ENCODE measurements at regions not wholly inside any gene's neighbourhood (a gene's known extent, or its start where the extent isn't known, plus 50 kb on each side); places are given as distances from the start of the nearest gene placed in this dataset.

- H3K27me3 ChIP-seq (replicated peaks; ENCODE audit: control insufficient read depth, insufficient read depth, low read length): peaks cover 34% of the 10 kb centered on the region
- DNase-seq (ENCODE audit: low read depth): no peak
- H3K4me3 ChIP-seq (ENCODE audit: low read length): peak overlapping the region; percentile 72
- H3K9ac ChIP-seq (ENCODE audit: low read length): no peak overlapping the region
- H3K4me1 ChIP-seq (ENCODE audit: control insufficient read depth, insufficient read depth, low read length): peaks cover 12% of the 10 kb centered on the region
- H3K9me3 ChIP-seq (ENCODE audit: control insufficient read depth, low read length): no peaks in the 10 kb centered on the region
- H3K36me3 ChIP-seq (ENCODE audit: control insufficient read depth, insufficient read depth, low read length, severe bottlenecking): no peaks in the 10 kb centered on the region
Observed at GRCh38 chr16:73233329-73233765, 185.4 kb upstream of the ZFHX3 start.

DNA sequence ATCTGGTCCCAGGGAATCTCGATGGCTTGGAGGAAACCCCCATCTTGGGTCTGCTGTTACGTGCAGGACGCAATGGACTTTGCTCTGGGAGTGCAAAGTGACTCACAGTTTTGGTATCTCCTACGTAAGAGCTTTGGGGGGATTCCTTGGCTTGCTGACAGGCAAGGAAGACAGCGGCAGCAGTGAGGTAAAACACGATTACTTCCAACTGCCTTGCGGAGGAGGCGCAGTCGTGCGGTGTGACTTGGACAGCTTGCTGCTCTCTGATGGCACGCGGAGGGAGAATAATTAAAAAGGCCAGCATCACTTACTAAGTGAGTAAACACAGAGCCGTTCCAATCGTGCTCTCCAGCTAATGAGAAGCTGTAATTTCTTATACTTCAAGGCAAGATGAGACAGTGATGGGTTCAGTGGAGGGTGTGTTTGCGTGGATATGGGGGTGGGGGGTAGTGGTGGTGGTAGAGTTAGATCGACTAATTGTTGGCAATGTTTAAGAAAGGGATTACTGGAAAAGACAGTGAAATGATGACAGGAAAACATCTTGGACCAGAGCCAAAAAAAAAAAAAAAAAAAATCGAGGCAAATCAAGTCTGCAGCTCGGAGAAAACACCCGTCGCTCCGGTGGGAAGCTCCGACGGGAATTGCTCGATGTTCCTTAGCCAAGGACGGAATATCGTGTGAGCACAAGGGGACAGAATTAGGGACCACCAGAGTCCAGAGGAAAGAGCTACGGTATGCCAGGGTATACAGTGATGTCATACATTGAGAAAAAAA lies 184.8 kb upstream of the ZFHX3 start:
- Histone ChIP-seq H3K27me3 (replicated peaks; ENCODE audit: control insufficient read depth, insufficient read depth, low read length) (peaks cover 30% of the 10 kb centered on the region), H3K4me3 (ENCODE audit: low read length) (peak overlapping the region; percentile 72), H3K9me3 (ENCODE audit: control insufficient read depth, low read length) (no peaks in the 10 kb centered on the region), H3K9ac (ENCODE audit: low read length) (no peak overlapping the region), H3K36me3 (ENCODE audit: control insufficient read depth, insufficient read depth, low read length, severe bottlenecking) (no peaks in the 10 kb centered on the region), H3K4me1 (ENCODE audit: control insufficient read depth, insufficient read depth, low read length) (peaks cover 12% of the 10 kb centered on the region)
- DNase-seq (ENCODE audit: low read depth): no peak

GRCh38 chr16:73231944-73232554 lies 184.1 kb upstream of the ZFHX3 start:
- H3K27me3 ChIP-seq (replicated peaks; ENCODE audit: control insufficient read depth, insufficient read depth, low read length): peaks cover 30% of the 10 kb centered on the region

GRCh38 chr16:73231379-73231778 lies 183.5 kb upstream of the ZFHX3 start:
- Histone ChIP-seq H3K9me3 (ENCODE audit: control insufficient read depth, low read length) (no peaks in the 10 kb centered on the region), H3K27me3 (replicated peaks; ENCODE audit: control insufficient read depth, insufficient read depth, low read length) (peaks cover 30% of the 10 kb centered on the region), H3K4me3 (ENCODE audit: low read length) (no peak overlapping the region), H3K9ac (ENCODE audit: low read length) (no peak overlapping the region), H3K4me1 (ENCODE audit: control insufficient read depth, insufficient read depth, low read length) (peaks cover 12% of the 10 kb centered on the region), H3K36me3 (ENCODE audit: control insufficient read depth, insufficient read depth, low read length, severe bottlenecking) (no peaks in the 10 kb centered on the region)
- no peak for DNase-seq (ENCODE audit: low read depth)

More at GRCh38 chr16:73231944-73232554, 184.1 kb upstream of the ZFHX3 start:
- H3K36me3 ChIP-seq (ENCODE audit: control insufficient read depth, insufficient read depth, low read length, severe bottlenecking): no peaks in the 10 kb centered on the region
- H3K9ac ChIP-seq (ENCODE audit: low read length): no peak overlapping the region
- peaks cover 12% of the 10 kb centered on the region for H3K4me1 ChIP-seq (ENCODE audit: control insufficient read depth, insufficient read depth, low read length)
- H3K4me3 ChIP-seq (ENCODE audit: low read length): peak overlapping the region; percentile 72
- DNase-seq (ENCODE audit: low read depth): no peak
- no peaks in the 10 kb centered on the region for H3K9me3 ChIP-seq (ENCODE audit: control insufficient read depth, low read length)

GRCh38 chr16:73230651-73231050 lies 182.7 kb upstream of the ZFHX3 start:
- Histone ChIP-seq H3K27me3 (replicated peaks; ENCODE audit: control insufficient read depth, insufficient read depth, low read length) (peaks cover 30% of the 10 kb centered on the region), H3K9me3 (ENCODE audit: control insufficient read depth, low read length) (no peaks in the 10 kb centered on the region), H3K4me1 (ENCODE audit: control insufficient read depth, insufficient read depth, low read length) (peaks cover 12% of the 10 kb centered on the region), H3K9ac (ENCODE audit: low read length) (no peak overlapping the region), H3K36me3 (ENCODE audit: control insufficient read depth, insufficient read depth, low read length, severe bottlenecking) (no peaks in the 10 kb centered on the region), H3K4me3 (ENCODE audit: low read length) (no peak overlapping the region)
- DNase-seq (ENCODE audit: low read depth): no peak

DNA sequence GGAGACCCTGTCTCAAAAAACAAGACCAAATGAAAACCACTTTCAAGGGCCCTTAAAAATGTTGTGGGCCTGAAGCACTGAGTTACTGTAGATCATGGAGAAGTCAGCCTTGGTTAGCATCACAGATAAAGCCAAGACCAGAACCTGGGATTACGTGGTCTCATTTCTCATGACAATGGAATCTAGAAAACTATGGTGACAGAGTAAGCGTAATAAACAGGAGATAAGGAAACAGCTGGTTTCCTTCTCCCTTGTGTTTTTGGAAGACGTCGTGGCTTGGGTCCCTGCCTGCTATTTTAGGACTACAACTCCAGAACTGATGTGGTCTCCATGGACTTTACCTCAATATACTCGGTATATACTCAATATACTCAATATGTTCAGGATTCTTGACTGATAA lies 180.7 kb upstream of the ZFHX3 start:
- H3K9me3 ChIP-seq (ENCODE audit: control insufficient read depth, low read length): no peaks in the 10 kb centered on the region
- H3K36me3 ChIP-seq (ENCODE audit: control insufficient read depth, insufficient read depth, low read length, severe bottlenecking): no peaks in the 10 kb centered on the region
- no peak overlapping the region for H3K9ac ChIP-seq (ENCODE audit: low read length)
- no peak overlapping the region for H3K4me3 ChIP-seq (ENCODE audit: low read length)
- peak; percentile 63 for DNase-seq (ENCODE audit: low read depth)
- H3K27me3 ChIP-seq (replicated peaks; ENCODE audit: control insufficient read depth, insufficient read depth, low read length): peaks cover 24% of the 10 kb centered on the region
- H3K4me1 ChIP-seq (ENCODE audit: control insufficient read depth, insufficient read depth, low read length): peaks cover 12% of the 10 kb centered on the region

- Histone ChIP-seq H3K9ac (ENCODE audit: low read length) (no peak overlapping the region), H3K9me3 (ENCODE audit: control insufficient read depth, low read length) (no peaks in the 10 kb centered on the region), H3K4me3 (ENCODE audit: low read length) (no peak overlapping the region), H3K36me3 (ENCODE audit: control insufficient read depth, insufficient read depth, low read length, severe bottlenecking) (no peaks in the 10 kb centered on the region), H3K4me1 (ENCODE audit: control insufficient read depth, insufficient read depth, low read length) (no peaks in the 10 kb centered on the region), H3K27me3 (replicated peaks; ENCODE audit: control insufficient read depth, insufficient read depth, low read length) (peaks cover 11% of the 10 kb centered on the region)
- DNase-seq (ENCODE audit: low read depth): no peak
Observed at GRCh38 chr16:73226675-73227074, 178.7 kb upstream of the ZFHX3 start.

DNA sequence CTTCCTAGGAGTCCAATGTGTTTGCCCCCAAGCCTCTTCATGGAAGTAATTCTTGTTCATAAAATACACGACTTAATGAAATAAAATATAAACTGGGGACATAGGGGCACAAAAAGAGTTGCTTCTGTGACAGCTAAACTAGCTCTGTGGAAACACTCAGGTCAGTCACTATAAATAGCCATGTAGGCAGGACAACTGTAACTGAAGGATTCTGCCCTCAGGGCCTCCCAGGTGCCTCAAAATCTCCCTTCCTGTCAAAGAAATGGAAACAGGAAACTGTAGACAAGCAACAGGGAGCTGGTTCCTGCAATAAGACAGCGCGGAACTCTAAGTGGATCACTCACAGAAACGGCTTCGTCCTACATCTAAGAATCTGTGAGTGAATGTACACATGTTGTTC lies 178.1 kb upstream of the ZFHX3 start:
- Histone ChIP-seq H3K36me3 (ENCODE audit: control insufficient read depth, insufficient read depth, low read length, severe bottlenecking) (no peaks in the 10 kb centered on the region), H3K27me3 (replicated peaks; ENCODE audit: control insufficient read depth, insufficient read depth, low read length) (peaks cover 4% of the 10 kb centered on the region), H3K9ac (ENCODE audit: low read length) (no peak overlapping the region), H3K9me3 (ENCODE audit: control insufficient read depth, low read length) (no peaks in the 10 kb centered on the region), H3K4me3 (ENCODE audit: low read length) (no peak overlapping the region), H3K4me1 (ENCODE audit: control insufficient read depth, insufficient read depth, low read length) (no peaks in the 10 kb centered on the region)
- no peak for DNase-seq (ENCODE audit: low read depth)

- no peak overlapping the region for H3K9ac ChIP-seq (ENCODE audit: low read length)
- H3K9me3 ChIP-seq (ENCODE audit: control insufficient read depth, low read length): no peaks in the 10 kb centered on the region
- peaks cover 2% of the 10 kb centered on the region for H3K4me1 ChIP-seq (ENCODE audit: control insufficient read depth, insufficient read depth, low read length)
- H3K4me3 ChIP-seq (ENCODE audit: low read length): no peak overlapping the region
- no peak for DNase-seq (ENCODE audit: low read depth)
- H3K27me3 ChIP-seq (replicated peaks; ENCODE audit: control insufficient read depth, insufficient read depth, low read length): no peaks in the 10 kb centered on the region
- H3K36me3 ChIP-seq (ENCODE audit: control insufficient read depth, insufficient read depth, low read length, severe bottlenecking): no peaks in the 10 kb centered on the region
Observed at GRCh38 chr16:73220836-73221235, 172.9 kb upstream of the ZFHX3 start.

DNA sequence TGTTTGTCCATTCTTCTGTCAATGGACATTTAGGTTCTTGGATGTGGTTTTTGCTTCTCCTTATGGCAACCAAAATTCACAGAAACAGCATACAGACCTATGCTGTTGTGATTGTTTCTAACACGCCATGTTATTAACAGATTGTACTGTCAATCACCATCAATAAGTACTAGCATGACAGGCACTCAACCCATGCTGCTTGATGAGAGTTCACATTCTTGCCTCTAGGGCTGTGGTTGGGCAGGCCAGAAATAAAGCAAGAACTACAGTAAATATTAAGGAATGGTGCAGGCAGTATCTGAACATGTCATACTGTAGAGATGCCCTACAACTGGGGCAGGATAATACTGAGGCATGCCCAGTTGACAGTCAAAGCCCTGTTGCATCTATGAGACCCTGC lies 171.2 kb upstream of the ZFHX3 start:
- no peak for DNase-seq (ENCODE audit: low read depth)
- H3K9ac ChIP-seq (ENCODE audit: low read length): no peak overlapping the region
- peaks cover 18% of the 10 kb centered on the region for H3K4me1 ChIP-seq (ENCODE audit: control insufficient read depth, insufficient read depth, low read length)
- H3K36me3 ChIP-seq (ENCODE audit: control insufficient read depth, insufficient read depth, low read length, severe bottlenecking): no peaks in the 10 kb centered on the region
- H3K9me3 ChIP-seq (ENCODE audit: control insufficient read depth, low read length): no peaks in the 10 kb centered on the region
- no peak overlapping the region for H3K4me3 ChIP-seq (ENCODE audit: low read length)
- H3K27me3 ChIP-seq (replicated peaks; ENCODE audit: control insufficient read depth, insufficient read depth, low read length): no peaks in the 10 kb centered on the region

DNA sequence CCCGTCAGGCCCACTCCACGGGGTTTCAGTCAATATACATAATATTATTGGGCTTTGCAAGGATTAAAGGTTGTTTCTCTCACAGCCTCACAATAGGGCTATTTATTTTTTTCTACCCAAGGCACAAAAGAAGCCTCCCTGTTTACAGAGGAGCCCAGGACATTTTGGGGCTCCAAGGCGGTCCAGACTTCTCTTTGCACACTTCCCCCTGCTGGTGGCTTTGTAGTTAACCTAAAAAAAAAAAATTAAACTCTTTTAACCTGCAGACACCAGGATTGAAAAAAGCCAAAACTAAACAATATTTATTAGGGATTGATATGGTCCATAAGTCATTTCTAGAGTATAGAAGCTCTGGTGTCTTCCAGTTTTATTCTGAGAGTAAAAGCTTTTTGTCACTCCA lies 169.7 kb upstream of the ZFHX3 start:
- peak; percentile 8 for DNase-seq (ENCODE audit: low read depth)
- H3K9me3 ChIP-seq (ENCODE audit: control insufficient read depth, low read length): no peaks in the 10 kb centered on the region
- H3K36me3 ChIP-seq (ENCODE audit: control insufficient read depth, insufficient read depth, low read length, severe bottlenecking): no peaks in the 10 kb centered on the region
- no peak overlapping the region for H3K4me3 ChIP-seq (ENCODE audit: low read length)
- peaks cover 27% of the 10 kb centered on the region for H3K4me1 ChIP-seq (ENCODE audit: control insufficient read depth, insufficient read depth, low read length)
- no peak overlapping the region for H3K9ac ChIP-seq (ENCODE audit: low read length)
- no peaks in the 10 kb centered on the region for H3K27me3 ChIP-seq (replicated peaks; ENCODE audit: control insufficient read depth, insufficient read depth, low read length)

Data from adipocyte (in vitro differentiated cells).